T-helper 2 cell treated with Interferon-gamma antibody and Interleukin-4, amounts not matched to agents 5 μg/mL and 100 μg/mL, for 36 hours (primary cell): ENCODE measurements at regions not wholly inside any gene's neighbourhood (a gene's known extent, or its start where the extent isn't known, plus 50 kb on each side); places are given as distances from the start of the nearest gene placed in this dataset.

Experiments used
- DNase-seq: peaks from one replicate; pipeline ENCODE4 v3.0.0; 2021; ENCODE audit warnings: low spot score
- H3K27ac Mint-ChIP-seq: one replicate; pipeline ENCODE4 v1.8.0; 2021; ENCODE audit warnings: mild to moderate bottlenecking, mixed read lengths
- H3K27me3 Mint-ChIP-seq: one replicate; pipeline ENCODE4 v1.8.0; 2021; ENCODE audit warnings: low read depth, mixed read lengths
- H3K36me3 Mint-ChIP-seq: one replicate; pipeline ENCODE4 v1.8.0; 2021; ENCODE audit warnings: low read depth, mixed read lengths
- H3K4me1 Mint-ChIP-seq: one replicate; pipeline ENCODE4 v1.8.0; 2021; ENCODE audit warnings: low read depth, mixed read lengths
- H3K4me3 Mint-ChIP-seq: one replicate; pipeline ENCODE4 v1.8.0; 2022; ENCODE audit warnings: mild to moderate bottlenecking, moderate library complexity, mixed read lengths
- H3K9me3 Mint-ChIP-seq: one replicate; pipeline ENCODE4 v1.8.0; 2021; ENCODE audit warnings: mixed read lengths

DNA sequence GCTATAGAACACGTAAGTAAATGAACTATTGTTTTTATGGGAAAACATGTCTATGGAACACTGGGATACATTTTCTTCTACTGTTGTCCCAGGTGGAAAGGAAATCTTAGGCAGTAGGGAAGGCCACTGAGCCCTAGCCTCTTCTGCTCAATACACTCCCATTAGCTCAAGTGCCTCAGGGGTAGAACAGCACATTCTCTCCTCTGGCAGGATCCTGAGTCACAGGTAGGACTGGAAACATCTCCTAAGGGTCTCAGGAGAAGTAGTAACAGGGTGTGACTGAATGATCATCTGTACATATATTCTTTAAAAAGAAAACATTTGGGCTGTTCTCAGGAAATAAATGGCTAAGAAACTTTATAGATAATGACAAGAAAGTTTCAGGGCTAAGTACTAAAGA, 175.6 kb upstream of the ESRRG start:
- no peak for DNase-seq
- no peak overlapping the region for H3K27ac Mint-ChIP-seq
- no peaks in the 10 kb centered on the region for H3K36me3 Mint-ChIP-seq
- H3K9me3 Mint-ChIP-seq, result no peaks in the 10 kb centered on the region
- H3K27me3 Mint-ChIP-seq, result no peaks in the 10 kb centered on the region
- no peak overlapping the region for H3K4me3 Mint-ChIP-seq
- no peaks in the 10 kb centered on the region for H3K4me1 Mint-ChIP-seq

- Mint-ChIP-seq H3K27me3 (no peaks in the 10 kb centered on the region), H3K36me3 (no peaks in the 10 kb centered on the region), H3K9me3 (no peaks in the 10 kb centered on the region), H3K4me3 (no peak overlapping the region), H3K27ac (no peak overlapping the region), H3K4me1 (no peaks in the 10 kb centered on the region)
- DNase-seq, result no peak
Measured at GRCh38 chr1:216896146-216896545, 172.9 kb upstream of the ESRRG start.

GRCh38 chr1:216894494-216894893, 171.3 kb upstream of the ESRRG start:
- Mint-ChIP-seq H3K4me1 (no peaks in the 10 kb centered on the region), H3K27me3 (no peaks in the 10 kb centered on the region), H3K27ac (no peak overlapping the region), H3K9me3 (no peaks in the 10 kb centered on the region), H3K36me3 (no peaks in the 10 kb centered on the region), H3K4me3 (no peak overlapping the region)
- no peak for DNase-seq

GRCh38 chr1:216892581-216893160, 169.4 kb upstream of the ESRRG start:
- DNase-seq, result no peak
- H3K27me3 Mint-ChIP-seq, result no peaks in the 10 kb centered on the region
- H3K36me3 Mint-ChIP-seq, result no peaks in the 10 kb centered on the region
- no peak overlapping the region for H3K27ac Mint-ChIP-seq
- H3K4me3 Mint-ChIP-seq, result no peak overlapping the region
- peaks cover 3% of the 10 kb centered on the region for H3K9me3 Mint-ChIP-seq
- H3K4me1 Mint-ChIP-seq, result no peaks in the 10 kb centered on the region

- H3K9me3 Mint-ChIP-seq, result peaks cover 3% of the 10 kb centered on the region
- no peaks in the 10 kb centered on the region for H3K36me3 Mint-ChIP-seq
- no peak overlapping the region for H3K27ac Mint-ChIP-seq
- no peaks in the 10 kb centered on the region for H3K27me3 Mint-ChIP-seq
- no peak overlapping the region for H3K4me3 Mint-ChIP-seq
- no peaks in the 10 kb centered on the region for H3K4me1 Mint-ChIP-seq
- no peak for DNase-seq
Measured at GRCh38 chr1:216890871-216891270, 167.6 kb upstream of the ESRRG start.

GRCh38 chr1:216888731-216889130, 165.5 kb upstream of the ESRRG start:
- Mint-ChIP-seq H3K9me3 (peaks cover 3% of the 10 kb centered on the region), H3K27ac (no peak overlapping the region), H3K36me3 (no peaks in the 10 kb centered on the region), H3K4me1 (no peaks in the 10 kb centered on the region), H3K4me3 (no peak overlapping the region), H3K27me3 (no peaks in the 10 kb centered on the region)
- no peak for DNase-seq

DNA sequence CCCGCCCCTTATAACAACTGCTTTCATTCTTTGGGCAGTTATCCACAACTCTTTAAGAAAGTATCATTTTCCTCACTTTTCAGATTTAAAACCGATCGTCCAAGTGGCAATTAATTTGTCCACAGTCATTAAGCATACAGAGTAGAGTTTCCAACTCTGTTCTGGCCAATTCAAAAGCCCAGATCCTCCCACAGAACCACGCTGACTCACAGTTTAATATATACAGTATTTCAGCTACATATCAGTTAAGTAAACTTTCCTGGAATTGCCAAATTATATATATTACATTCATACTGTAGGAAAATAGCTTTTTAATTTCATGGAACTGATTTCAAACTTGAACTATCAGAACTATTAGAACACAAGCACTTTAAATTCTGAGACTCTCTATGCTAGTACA, 163.8 kb upstream of the ESRRG start:
- H3K4me3 Mint-ChIP-seq, result no peak overlapping the region
- H3K27me3 Mint-ChIP-seq, result no peaks in the 10 kb centered on the region
- peaks cover 3% of the 10 kb centered on the region for H3K9me3 Mint-ChIP-seq
- no peaks in the 10 kb centered on the region for H3K36me3 Mint-ChIP-seq
- H3K4me1 Mint-ChIP-seq, result no peaks in the 10 kb centered on the region
- no peak overlapping the region for H3K27ac Mint-ChIP-seq
- no peak for DNase-seq

DNA sequence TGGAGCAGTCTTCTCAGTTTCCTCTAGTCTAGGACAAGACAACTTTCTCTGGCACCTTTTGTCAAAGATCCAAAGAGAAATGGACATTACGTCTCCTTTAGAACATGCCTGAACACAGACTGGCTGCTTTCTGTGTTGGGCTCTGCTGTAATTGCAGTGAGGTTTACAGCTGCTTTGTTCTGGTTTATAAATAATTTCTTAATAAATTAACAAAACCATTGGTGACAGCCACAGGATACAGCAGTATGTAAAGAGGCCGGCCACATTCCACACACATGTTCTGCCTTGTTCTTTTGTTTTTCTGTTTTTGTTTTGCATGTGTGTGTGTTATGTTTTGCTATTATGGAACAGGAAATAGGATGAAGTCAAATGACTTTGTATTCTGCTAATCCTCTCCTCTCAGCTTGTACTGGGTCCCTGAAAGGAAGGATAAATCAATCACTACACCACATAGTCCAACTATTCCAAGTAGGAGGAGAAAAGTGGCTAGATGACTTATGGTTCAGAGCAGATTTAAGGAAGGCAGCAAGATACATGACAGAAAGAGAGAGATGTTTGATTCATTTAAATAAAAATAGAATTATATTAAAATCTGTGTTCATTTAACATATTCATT, 161.5 kb upstream of the ESRRG start:
- no peaks in the 10 kb centered on the region for H3K4me1 Mint-ChIP-seq
- H3K27me3 Mint-ChIP-seq, result no peaks in the 10 kb centered on the region
- no peaks in the 10 kb centered on the region for H3K36me3 Mint-ChIP-seq
- no peak overlapping the region for H3K27ac Mint-ChIP-seq
- no peak for DNase-seq
- H3K9me3 Mint-ChIP-seq, result peaks cover 3% of the 10 kb centered on the region
- no peak overlapping the region for H3K4me3 Mint-ChIP-seq

GRCh38 chr1:216883518-216883917, 160.3 kb upstream of the ESRRG start:
- Mint-ChIP-seq H3K4me1 (no peaks in the 10 kb centered on the region), H3K27me3 (no peaks in the 10 kb centered on the region), H3K27ac (no peak overlapping the region), H3K9me3 (peaks cover under 1% of the 10 kb centered on the region), H3K36me3 (no peaks in the 10 kb centered on the region), H3K4me3 (no peak overlapping the region)
- DNase-seq, result no peak

GRCh38 chr1:216881695-216882094, 158.5 kb upstream of the ESRRG start:
- H3K4me1 Mint-ChIP-seq, result no peaks in the 10 kb centered on the region
- no peaks in the 10 kb centered on the region for H3K36me3 Mint-ChIP-seq
- no peak overlapping the region for H3K27ac Mint-ChIP-seq
- no peak overlapping the region for H3K4me3 Mint-ChIP-seq
- H3K9me3 Mint-ChIP-seq, result no peaks in the 10 kb centered on the region
- no peaks in the 10 kb centered on the region for H3K27me3 Mint-ChIP-seq
- no peak for DNase-seq

GRCh38 chr1:216866714-216867113, 143.5 kb upstream of the ESRRG start:
- Mint-ChIP-seq H3K27ac (no peak overlapping the region), H3K36me3 (no peaks in the 10 kb centered on the region), H3K9me3 (no peaks in the 10 kb centered on the region), H3K4me1 (no peaks in the 10 kb centered on the region), H3K4me3 (no peak overlapping the region), H3K27me3 (no peaks in the 10 kb centered on the region)
- no peak for DNase-seq

GRCh38 chr1:216855810-216856209, 132.6 kb upstream of the ESRRG start:
- Mint-ChIP-seq H3K27me3 (no peaks in the 10 kb centered on the region), H3K36me3 (no peaks in the 10 kb centered on the region), H3K9me3 (peaks cover 6% of the 10 kb centered on the region), H3K4me3 (no peak overlapping the region), H3K27ac (no peak overlapping the region), H3K4me1 (no peaks in the 10 kb centered on the region)
- no peak for DNase-seq

- Mint-ChIP-seq H3K36me3 (no peaks in the 10 kb centered on the region), H3K4me3 (no peak overlapping the region), H3K27ac (no peak overlapping the region), H3K9me3 (peaks cover 9% of the 10 kb centered on the region), H3K27me3 (no peaks in the 10 kb centered on the region), H3K4me1 (no peaks in the 10 kb centered on the region)
- no peak for DNase-seq
Measured at GRCh38 chr1:216854836-216855484, 131.7 kb upstream of the ESRRG start.

- H3K4me1 Mint-ChIP-seq, result no peaks in the 10 kb centered on the region
- no peak overlapping the region for H3K27ac Mint-ChIP-seq
- H3K9me3 Mint-ChIP-seq, result peaks cover 9% of the 10 kb centered on the region
- no peak overlapping the region for H3K4me3 Mint-ChIP-seq
- no peak for DNase-seq
- H3K36me3 Mint-ChIP-seq, result no peaks in the 10 kb centered on the region
- no peaks in the 10 kb centered on the region for H3K27me3 Mint-ChIP-seq
Measured at GRCh38 chr1:216851073-216851472, 127.8 kb upstream of the ESRRG start.

- H3K4me3 Mint-ChIP-seq, result no peak overlapping the region
- H3K27ac Mint-ChIP-seq, result no peak overlapping the region
- no peaks in the 10 kb centered on the region for H3K36me3 Mint-ChIP-seq
- no peaks in the 10 kb centered on the region for H3K27me3 Mint-ChIP-seq
- H3K4me1 Mint-ChIP-seq, result no peaks in the 10 kb centered on the region
- peaks cover 5% of the 10 kb centered on the region for H3K9me3 Mint-ChIP-seq
- DNase-seq, result no peak
Measured at GRCh38 chr1:216849146-216849545, 125.9 kb upstream of the ESRRG start.
